Rectal smooth muscle tissue (tissue), 1 donor: ENCODE measurements at regions not wholly inside any gene's neighbourhood (a gene's known extent, or its start where the extent isn't known, plus 50 kb on each side); places are given as distances from the start of the nearest gene placed in this dataset.

ENCODE experiments used
- H3K27ac ChIP-seq: one replicate; pipeline ENCODE4 v1.7.0; 2013; ENCODE audit warnings: low read depth, low read length, inconsistent platforms
- H3K27me3 ChIP-seq: one replicate; pipeline ENCODE4 v1.7.0; 2013; ENCODE audit warnings: low read length; ENCODE audit not compliant: control insufficient read depth, insufficient read depth
- H3K36me3 ChIP-seq: one replicate; pipeline ENCODE4 v1.7.0; 2013; ENCODE audit warnings: low read length; ENCODE audit not compliant: control insufficient read depth, insufficient read depth
- H3K4me1 ChIP-seq: one replicate; pipeline ENCODE4 v1.7.0; 2013; ENCODE audit warnings: low read length; ENCODE audit not compliant: control insufficient read depth, insufficient read depth
- H3K4me3 ChIP-seq: one replicate; pipeline ENCODE4 v1.7.0; 2013; ENCODE audit warnings: low read length
- H3K9ac ChIP-seq: one replicate; pipeline ENCODE4 v1.7.0; 2013; ENCODE audit warnings: low read length

DNA sequence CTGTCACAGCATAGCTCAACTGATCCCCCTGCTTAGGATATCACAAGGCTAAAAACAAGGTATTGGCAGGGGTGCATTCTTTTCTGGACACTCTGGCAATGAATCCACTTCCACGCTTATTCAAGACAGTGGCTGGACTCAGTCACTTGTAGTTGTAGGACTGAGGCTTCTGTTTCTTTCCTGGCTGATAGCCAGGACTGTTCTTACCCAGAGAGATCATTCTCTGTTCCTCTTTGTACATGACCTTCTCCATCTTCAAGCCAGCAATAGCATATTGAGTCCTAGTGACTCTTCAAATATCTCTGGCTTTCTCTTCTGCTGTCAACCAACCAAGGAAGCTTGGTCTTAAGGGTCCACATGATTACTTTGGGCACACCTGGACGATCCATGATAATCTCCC, 241.3 kb downstream of the RBM43 start:
- H3K36me3 ChIP-seq = no peaks in the 10 kb centered on the region
- H3K4me1 ChIP-seq = peaks cover 2% of the 10 kb centered on the region
- H3K27ac ChIP-seq = no peak overlapping the region
- no peak overlapping the region for H3K9ac ChIP-seq
- H3K4me3 ChIP-seq = no peak overlapping the region
- H3K27me3 ChIP-seq = no peaks in the 10 kb centered on the region

DNA sequence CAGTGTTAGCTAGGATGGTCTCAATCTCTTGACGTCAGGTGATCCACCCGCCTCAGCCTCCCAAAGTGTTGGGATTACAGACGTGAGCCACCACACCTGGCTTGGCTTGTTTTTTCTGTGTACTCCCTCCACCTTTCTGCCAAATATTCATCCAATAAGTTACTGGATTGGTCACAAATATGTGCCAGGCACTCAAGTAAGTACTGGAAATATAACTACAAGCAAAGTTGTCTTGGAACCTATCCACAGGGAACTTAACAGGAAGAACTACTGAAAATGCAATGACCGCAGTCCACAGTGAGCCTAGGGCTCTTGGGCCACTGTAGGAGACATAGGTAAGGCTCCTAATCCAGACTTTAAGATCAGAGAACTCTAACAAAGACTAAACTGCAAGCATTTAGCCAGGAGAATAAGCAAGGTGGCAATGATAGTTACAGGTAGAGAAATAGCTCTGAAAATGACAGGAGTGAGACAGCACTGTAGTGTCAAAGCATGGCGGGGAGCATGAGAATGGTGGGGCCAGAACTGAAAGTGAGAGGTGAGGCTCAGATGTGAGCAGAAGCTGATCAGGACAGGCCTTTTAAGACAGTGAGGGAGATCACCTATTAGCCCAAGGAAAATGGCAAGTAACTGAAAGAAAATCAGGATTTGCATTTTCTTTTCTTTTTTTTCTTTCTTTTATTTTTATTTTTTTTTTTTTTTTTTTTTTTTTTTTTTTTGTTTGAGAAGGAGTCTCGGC, 252.1 kb downstream of the RBM43 start:
- Histone ChIP-seq H3K27me3 (no peaks in the 10 kb centered on the region), H3K36me3 (no peaks in the 10 kb centered on the region), H3K9ac (no peak overlapping the region), H3K4me1 (no peaks in the 10 kb centered on the region), H3K4me3 (no peak overlapping the region), H3K27ac (no peak overlapping the region)

DNA sequence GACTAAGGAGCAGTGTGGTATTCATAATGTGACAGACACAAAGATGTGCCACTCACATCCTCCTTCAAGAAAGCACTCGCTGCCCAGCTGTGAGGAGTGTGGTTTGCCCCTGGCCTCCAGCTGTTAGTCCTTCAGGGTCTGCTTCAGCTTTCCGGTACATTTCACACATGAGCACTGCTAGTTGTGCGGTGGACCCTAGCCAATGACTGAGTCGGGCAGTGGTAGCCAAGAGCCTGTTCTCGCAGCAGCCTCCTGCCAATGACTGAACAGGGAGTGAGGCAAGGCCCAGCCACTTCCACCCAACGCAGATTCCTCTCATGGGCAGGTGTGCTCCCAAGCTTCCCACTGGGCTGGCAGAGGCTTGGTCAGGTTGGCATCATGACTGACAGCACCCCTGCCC, 254.3 kb downstream of the RBM43 start:
- Histone ChIP-seq H3K27ac (no peak overlapping the region), H3K4me1 (no peaks in the 10 kb centered on the region), H3K4me3 (no peak overlapping the region), H3K36me3 (no peaks in the 10 kb centered on the region), H3K9ac (no peak overlapping the region), H3K27me3 (no peaks in the 10 kb centered on the region)

DNA sequence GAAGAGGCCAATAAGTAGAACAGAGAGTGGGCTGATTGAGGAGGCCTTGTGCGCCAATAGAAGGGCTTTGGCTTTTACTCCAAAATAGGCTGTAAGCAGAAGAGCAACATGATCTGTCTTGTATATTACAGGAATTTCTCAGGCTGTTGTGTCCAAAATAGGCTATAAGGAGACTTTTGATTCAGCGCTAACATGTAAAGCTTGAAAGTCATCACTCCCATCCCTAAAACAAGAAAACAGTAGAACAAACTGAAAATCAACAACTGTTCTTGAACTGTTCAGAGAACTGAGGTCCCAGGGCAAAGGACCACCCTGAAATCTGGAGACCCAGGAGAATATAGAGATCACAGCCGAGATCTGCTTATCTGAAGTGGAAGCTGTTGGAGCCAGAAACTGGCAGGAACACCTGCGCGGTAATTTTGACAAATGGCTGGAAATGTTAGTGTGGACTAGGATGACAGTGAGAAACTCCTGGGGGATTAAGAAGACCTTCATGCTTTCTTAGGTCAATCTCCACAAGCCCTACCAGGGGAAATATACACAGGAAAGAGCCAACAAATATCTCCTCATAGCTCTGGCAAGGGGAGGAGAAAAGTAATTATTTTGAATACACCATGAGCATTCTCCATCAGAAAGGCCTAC, 258.6 kb downstream of the RBM43 start:
- peaks cover 1% of the 10 kb centered on the region for H3K4me1 ChIP-seq
- H3K27ac ChIP-seq = no peak overlapping the region
- no peaks in the 10 kb centered on the region for H3K27me3 ChIP-seq
- H3K9ac ChIP-seq = no peak overlapping the region
- no peak overlapping the region for H3K4me3 ChIP-seq
- no peaks in the 10 kb centered on the region for H3K36me3 ChIP-seq

DNA sequence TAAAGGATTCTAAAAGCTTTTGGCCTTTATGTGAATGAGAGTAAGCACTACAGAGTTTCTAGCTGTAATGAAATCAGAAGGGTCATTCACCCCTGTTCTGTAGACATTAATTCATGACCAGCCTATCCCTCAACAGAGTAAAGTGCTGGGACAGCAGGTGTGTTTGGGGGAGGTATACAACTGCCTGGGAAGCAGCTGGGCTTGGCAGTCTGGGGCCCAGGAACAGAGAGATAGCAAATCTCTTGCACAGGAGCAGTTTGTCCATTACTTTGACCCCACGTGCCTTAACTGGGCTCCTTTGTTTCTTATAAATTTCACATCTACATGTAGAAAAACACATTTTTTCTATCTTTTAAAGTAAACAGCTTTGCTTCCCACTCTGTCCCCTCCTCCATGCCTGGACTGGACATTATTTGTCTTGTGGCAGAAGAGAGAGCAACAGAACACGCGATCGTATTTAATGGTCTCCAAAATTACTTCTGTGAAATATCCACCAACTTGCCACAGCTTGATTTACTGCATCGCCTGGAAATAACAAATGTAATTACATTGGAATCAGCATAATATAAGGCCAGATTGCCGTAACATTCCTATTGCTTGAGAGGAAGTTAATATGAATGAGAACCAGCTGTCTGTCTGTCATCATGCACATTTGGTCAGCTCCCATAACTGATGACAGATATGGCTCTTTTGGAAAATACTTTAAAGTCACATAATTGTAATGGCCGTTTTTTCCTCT, 263.8 kb downstream of the RBM43 start:
- H3K27ac ChIP-seq = no peak overlapping the region
- H3K9ac ChIP-seq = no peak overlapping the region
- no peaks in the 10 kb centered on the region for H3K27me3 ChIP-seq

DNA sequence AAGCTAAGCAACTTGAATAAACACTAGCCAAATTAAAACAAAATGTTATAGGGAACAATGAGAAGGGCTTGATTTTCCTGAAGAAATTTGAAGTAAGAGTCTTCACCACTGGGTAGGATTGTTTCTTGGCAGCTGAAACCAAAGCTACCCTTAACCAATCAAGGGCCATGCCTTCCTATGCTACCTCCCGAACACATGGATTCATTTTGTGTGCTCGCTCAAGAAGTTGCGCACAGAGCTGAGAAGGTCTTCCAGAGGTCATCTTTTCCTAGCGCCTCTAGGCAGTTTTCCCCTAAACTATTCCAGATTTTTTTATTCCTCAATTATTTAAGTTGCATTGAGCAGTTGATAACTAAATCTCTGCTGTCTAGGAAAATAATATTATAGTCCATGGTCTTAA, 264.6 kb downstream of the RBM43 start:
- H3K36me3 ChIP-seq = no peaks in the 10 kb centered on the region
- H3K27ac ChIP-seq = no peak overlapping the region
- peaks cover 3% of the 10 kb centered on the region for H3K4me1 ChIP-seq
- no peak overlapping the region for H3K4me3 ChIP-seq
- no peak overlapping the region for H3K9ac ChIP-seq
- H3K27me3 ChIP-seq = no peaks in the 10 kb centered on the region

More for the DNA sequence above, 263.8 kb downstream of the RBM43 start:
- Histone ChIP-seq H3K4me3 (no peak overlapping the region), H3K36me3 (no peaks in the 10 kb centered on the region), H3K4me1 (peaks cover 3% of the 10 kb centered on the region)

DNA sequence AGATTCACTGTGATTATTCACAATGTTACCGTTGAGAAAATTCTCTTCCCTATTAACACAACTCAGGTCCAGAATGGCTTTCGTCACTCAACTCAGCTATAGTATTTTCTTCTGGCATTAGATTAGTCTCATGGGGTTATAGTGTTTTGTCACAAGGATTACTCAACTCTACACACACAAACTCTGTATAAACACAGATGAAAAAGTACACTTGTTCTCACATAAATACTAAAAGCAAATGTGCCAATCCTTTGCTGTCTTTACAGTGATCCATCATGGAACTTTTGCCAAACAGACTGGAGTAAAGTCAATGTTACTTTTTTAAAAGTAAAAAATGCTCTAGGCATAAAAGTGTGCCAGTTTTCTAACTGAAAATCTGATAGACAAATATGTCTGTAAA, 267.6 kb downstream of the RBM43 start:
- Histone ChIP-seq H3K4me1 (peaks cover 3% of the 10 kb centered on the region), H3K4me3 (no peak overlapping the region), H3K36me3 (no peaks in the 10 kb centered on the region), H3K9ac (no peak overlapping the region), H3K27me3 (no peaks in the 10 kb centered on the region), H3K27ac (no peak overlapping the region)

DNA sequence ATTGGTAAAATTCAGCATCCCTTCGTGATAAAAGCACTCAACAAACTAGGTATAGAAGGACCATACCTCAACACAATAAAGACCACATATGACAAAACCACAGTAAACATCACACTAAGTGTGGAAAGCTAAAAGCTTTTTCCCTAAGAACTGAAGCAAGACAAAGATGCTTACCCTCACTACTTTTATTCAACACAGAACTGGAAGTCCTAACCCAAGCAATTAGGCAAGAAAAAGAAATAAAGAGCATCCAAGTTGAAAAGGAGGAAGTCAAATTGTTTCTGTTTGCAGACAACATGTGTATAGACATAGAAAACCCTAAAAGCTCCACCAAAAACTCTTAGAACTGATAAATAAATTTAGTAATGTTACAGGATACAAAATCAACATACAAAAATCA, 271.7 kb downstream of the RBM43 start:
- Histone ChIP-seq H3K27me3 (no peaks in the 10 kb centered on the region), H3K27ac (no peak overlapping the region)

DNA sequence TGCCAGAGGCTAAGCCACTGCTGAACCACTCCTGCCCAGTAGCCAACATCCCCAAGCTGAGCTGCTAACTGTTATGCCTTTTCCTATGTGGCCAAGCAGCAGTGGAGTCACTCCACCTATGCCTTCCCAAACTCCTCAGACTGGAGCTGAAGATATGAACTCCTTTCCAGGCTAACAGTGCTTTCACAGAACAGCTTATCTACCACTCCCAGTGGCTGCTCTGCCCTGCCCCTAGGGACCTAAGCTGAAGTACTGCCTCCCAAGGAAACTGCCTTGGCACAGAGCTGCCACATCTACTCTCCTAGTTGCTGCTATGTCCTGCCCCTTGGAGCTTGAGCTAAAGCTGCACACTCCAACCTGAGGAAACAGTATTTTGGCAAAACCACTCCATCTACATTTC, 275.9 kb downstream of the RBM43 start:
- Histone ChIP-seq H3K4me3 (no peak overlapping the region), H3K9ac (no peak overlapping the region), H3K27ac (no peak overlapping the region), H3K4me1 (peaks cover 2% of the 10 kb centered on the region), H3K36me3 (no peaks in the 10 kb centered on the region), H3K27me3 (no peaks in the 10 kb centered on the region)

More for the DNA sequence above, 271.7 kb downstream of the RBM43 start:
- no peaks in the 10 kb centered on the region for H3K36me3 ChIP-seq
- H3K9ac ChIP-seq = no peak overlapping the region
- H3K4me3 ChIP-seq = no peak overlapping the region
- no peaks in the 10 kb centered on the region for H3K4me1 ChIP-seq

DNA sequence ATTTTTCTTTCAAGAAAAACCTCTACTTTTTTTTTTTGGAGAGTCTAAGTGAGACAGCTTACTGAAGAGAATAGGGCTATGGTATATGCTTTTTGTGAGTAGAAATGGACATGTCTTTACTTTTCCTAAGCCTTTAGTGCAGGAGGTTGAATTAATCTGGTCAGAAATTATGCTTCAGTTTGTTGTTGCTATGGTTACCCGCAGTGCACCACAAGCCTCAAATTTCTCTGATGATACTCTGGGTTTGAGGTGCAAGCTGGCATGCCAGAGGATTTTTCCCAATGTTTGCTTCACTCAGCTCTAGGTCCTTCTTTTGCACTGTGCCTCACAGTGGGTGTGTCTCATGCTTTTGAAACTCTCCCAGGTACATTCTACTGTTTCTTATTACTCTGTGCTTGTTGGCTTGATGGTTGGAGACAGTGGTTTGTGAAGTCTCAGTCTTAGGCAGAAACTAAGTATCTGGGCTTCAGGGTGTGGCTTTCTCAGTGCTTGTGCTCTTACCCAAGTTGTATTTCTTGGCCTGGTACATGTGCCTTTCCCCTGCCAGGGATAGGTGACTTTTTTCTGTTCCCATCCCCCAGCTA, 278.3 kb downstream of the RBM43 start:
- Histone ChIP-seq H3K36me3 (no peaks in the 10 kb centered on the region), H3K4me1 (peaks cover 2% of the 10 kb centered on the region), H3K27me3 (no peaks in the 10 kb centered on the region), H3K4me3 (no peak overlapping the region), H3K27ac (no peak overlapping the region), H3K9ac (no peak overlapping the region)

DNA sequence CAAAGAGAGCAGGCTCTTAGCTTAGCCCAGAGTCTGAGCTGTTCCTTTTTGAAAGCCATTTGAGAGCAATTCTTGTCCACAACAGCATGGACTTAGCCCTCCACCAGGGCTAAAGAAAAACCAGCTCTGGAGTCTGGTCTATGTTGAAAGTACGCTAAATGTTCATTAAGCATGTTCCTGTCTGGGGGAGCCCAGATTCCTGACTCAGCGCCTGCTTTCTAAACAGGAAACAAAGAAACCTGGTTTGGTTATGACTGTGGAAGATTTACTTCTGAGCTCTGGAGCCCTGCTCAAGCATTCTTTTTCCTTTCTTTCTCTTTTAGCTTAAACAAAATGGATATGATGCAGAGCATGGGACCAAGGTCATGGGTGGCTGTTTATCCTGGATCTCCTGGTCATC, 279.8 kb downstream of the RBM43 start:
- Histone ChIP-seq H3K27me3 (no peaks in the 10 kb centered on the region), H3K9ac (no peak overlapping the region), H3K4me3 (no peak overlapping the region), H3K36me3 (no peaks in the 10 kb centered on the region), H3K4me1 (peaks cover 2% of the 10 kb centered on the region), H3K27ac (no peak overlapping the region)

DNA sequence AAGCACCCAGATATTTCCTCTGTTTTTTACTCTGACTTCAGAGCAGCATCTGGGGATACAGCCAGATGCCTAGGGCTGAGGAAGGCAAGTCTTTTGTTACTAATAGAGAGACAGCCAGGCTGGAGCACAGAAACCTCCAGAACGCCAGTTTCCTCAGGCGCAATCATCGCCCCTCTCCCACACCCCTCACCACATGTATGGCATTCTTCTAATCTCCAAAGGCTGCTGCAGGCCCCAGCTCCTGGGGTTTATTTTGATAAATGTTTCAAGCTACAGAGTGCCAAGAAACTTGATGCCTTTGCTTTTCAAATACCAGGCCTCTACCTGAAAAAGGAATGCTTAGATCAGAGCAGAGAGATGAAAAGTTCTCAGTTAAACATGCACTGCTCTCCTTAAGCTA, 283.6 kb downstream of the RBM43 start:
- Histone ChIP-seq H3K27ac (no peak overlapping the region), H3K4me1 (peaks cover 7% of the 10 kb centered on the region), H3K27me3 (no peaks in the 10 kb centered on the region), H3K36me3 (no peaks in the 10 kb centered on the region), H3K9ac (no peak overlapping the region), H3K4me3 (no peak overlapping the region)
